ENCODE measurements at regions not wholly inside any gene's neighbourhood (a gene's known extent, or its start where the extent isn't known, plus 50 kb on each side); places are given as distances from the start of the nearest gene placed in this dataset.

- TF ChIP-seq CTCF (IDR thresholded peaks at IDR 0.05): no peak
- TF ChIP-seq POLR2A (IDR thresholded peaks at IDR 0.05): no peak
Measured at GRCh38 chr9:16058131-16058549, 505.3 kb downstream of the CCDC171 start.
